Glomerular visceral epithelial cell (primary cell): ENCODE measurements at regions not wholly inside any gene's neighbourhood (a gene's known extent, or its start where the extent isn't known, plus 50 kb on each side); places are given as distances from the start of the nearest gene placed in this dataset.
"Not testable (repeated sequence)": the region's sequence is repeated elsewhere in the genome, so short reads cannot be mapped to it uniquely, and the experiment has no call there.

Experiments used
- DNase-seq: peaks from one replicate; pipeline ENCODE4 v3.0.0-alpha.2; 2016; ENCODE audit errors: extremely low spot score

GRCh38 chr3:106072596-106072995, 203.8 kb upstream of the CBLB start:
- not testable (repeated sequence) for DNase-seq

GRCh38 chr3:106073806-106074205, 205.0 kb upstream of the CBLB start:
- DNase-seq = not testable (repeated sequence)

- DNase-seq = not testable (repeated sequence)
Observed at GRCh38 chr3:106075731-106076130, 206.9 kb upstream of the CBLB start.

- no peak for DNase-seq
Observed at GRCh38 chr3:106078635-106079034, 209.8 kb upstream of the CBLB start.

- no peak for DNase-seq
Observed at GRCh38 chr3:106082616-106083015, 213.8 kb upstream of the CBLB start.

- DNase-seq = no peak
Observed at GRCh38 chr3:106083207-106083606, 214.4 kb upstream of the CBLB start.

- DNase-seq = no peak
Observed at GRCh38 chr3:106083854-106084253, 215.0 kb upstream of the CBLB start.

- no peak for DNase-seq
Observed at GRCh38 chr3:106086038-106086437, 217.2 kb upstream of the CBLB start.

GRCh38 chr3:106086636-106087035, 217.8 kb upstream of the CBLB start:
- DNase-seq = peak; percentile 38

GRCh38 chr3:106088304-106088703, 219.5 kb upstream of the CBLB start:
- peak; percentile 2 for DNase-seq

- no peak for DNase-seq
Observed at GRCh38 chr3:106088899-106089298, 220.1 kb upstream of the CBLB start.

- no peak for DNase-seq
Observed at GRCh38 chr3:106089806-106090205, 221.0 kb upstream of the CBLB start.

- DNase-seq = no peak
Observed at GRCh38 chr3:106092792-106093191, 224.0 kb upstream of the CBLB start.

GRCh38 chr3:106093616-106094015, 224.8 kb upstream of the CBLB start:
- no peak for DNase-seq

- DNase-seq = no peak
Observed at GRCh38 chr3:106097817-106098435, 229.1 kb upstream of the CBLB start.

GRCh38 chr3:106103383-106103782, 234.6 kb upstream of the CBLB start:
- DNase-seq = no peak

GRCh38 chr3:106104078-106104477, 235.3 kb upstream of the CBLB start:
- no peak for DNase-seq

GRCh38 chr3:106108925-106109324, 240.1 kb upstream of the CBLB start:
- no peak for DNase-seq

- DNase-seq = not testable (repeated sequence)
Observed at GRCh38 chr3:106112561-106112960, 243.7 kb upstream of the CBLB start.

- no peak for DNase-seq
Observed at GRCh38 chr3:106113747-106114146, 244.9 kb upstream of the CBLB start.

GRCh38 chr3:106114220-106114619, 245.4 kb upstream of the CBLB start:
- no peak for DNase-seq

- DNase-seq = no peak
Observed at GRCh38 chr3:106114848-106115247, 246.0 kb upstream of the CBLB start.

GRCh38 chr3:106115557-106115956, 246.7 kb upstream of the CBLB start:
- no peak for DNase-seq
